ENCODE measurements at regions not wholly inside any gene's neighbourhood (a gene's known extent, or its start where the extent isn't known, plus 50 kb on each side); places are given as distances from the start of the nearest gene placed in this dataset.
A peak's percentile ranks its signal among the peaks of the same experiment; 100 is the strongest.

- no peak overlapping the region for H3K4me3 ChIP-seq
- H3K4me1 ChIP-seq (ENCODE audit: control insufficient read depth in 5 of 5, insufficient read depth in 5 of 5, low read length in 5 of 5): peaks cover 0 to 1% (median 0%) of the 10 kb centered on the region in 5 donors
- no peaks in the 10 kb centered on the region for H3K9me3 ChIP-seq (ENCODE audit: control insufficient read depth in 4 of 4, insufficient read depth in 3 of 4, low read length in 3 of 4)
- DNase-seq (no peak), ATAC-seq (ENCODE audit: insufficient read depth, low FRiP score) (no peak)
- H3K9ac ChIP-seq (ENCODE audit: insufficient read depth in 1 of 2, low read length in 2 of 2): no peak overlapping the region
- WGBS, 2 donors: 82 to 86% methylated on average over 4 of the region's 4 CpGs
- no peaks in the 10 kb centered on the region for H3K36me3 ChIP-seq (ENCODE audit: control insufficient read depth in 4 of 4, insufficient read depth in 4 of 4, low read length in 4 of 4)
- no peak for TF ChIP-seq CTCF (IDR thresholded peaks at IDR 0.05; ENCODE audit: control extremely low read depth, extremely low read depth)
- no peaks in the 10 kb centered on the region for H3K27me3 ChIP-seq (ENCODE audit: control insufficient read depth in 3 of 3, insufficient read depth in 3 of 3, low read length in 2 of 3)
- no peak overlapping the region for H3K27ac ChIP-seq (ENCODE audit: low read depth in 1 of 2, low read length in 1 of 2)
Measured at GRCh38 chr9:90419221-90419851, 223.3 kb downstream of the DIRAS2 start.

GRCh38 chr9:90420211-90420610 is 222.4 kb downstream of the DIRAS2 start:
- ATAC-seq (ENCODE audit: insufficient read depth, low FRiP score) (no peak), DNase-seq (no peak)
- no peak overlapping the region for H3K4me3 ChIP-seq
- no peaks in the 10 kb centered on the region for H3K27me3 ChIP-seq (ENCODE audit: control insufficient read depth in 3 of 3, insufficient read depth in 3 of 3, low read length in 2 of 3)
- TF ChIP-seq CTCF (IDR thresholded peaks at IDR 0.05; ENCODE audit: control extremely low read depth, extremely low read depth): no peak
- H3K36me3 ChIP-seq (ENCODE audit: control insufficient read depth in 4 of 4, insufficient read depth in 4 of 4, low read length in 4 of 4): no peaks in the 10 kb centered on the region
- H3K9ac ChIP-seq (ENCODE audit: insufficient read depth in 1 of 2, low read length in 2 of 2): no peak overlapping the region
- H3K9me3 ChIP-seq (ENCODE audit: control insufficient read depth in 4 of 4, insufficient read depth in 3 of 4, low read length in 3 of 4): no peaks in the 10 kb centered on the region
- peaks cover 0 to 1% (median 0%) of the 10 kb centered on the region in 5 donors for H3K4me1 ChIP-seq (ENCODE audit: control insufficient read depth in 5 of 5, insufficient read depth in 5 of 5, low read length in 5 of 5)
- WGBS, 2 donors: 60 to 77% methylated on average over 3 of the region's 3 CpGs
- H3K27ac ChIP-seq (ENCODE audit: low read depth in 1 of 2, low read length in 1 of 2): no peak overlapping the region

GRCh38 chr9:90420768-90421513 is 221.7 kb downstream of the DIRAS2 start:
- Histone ChIP-seq H3K27ac (ENCODE audit: low read depth in 1 of 2, low read length in 1 of 2) (no peak overlapping the region), H3K36me3 (ENCODE audit: control insufficient read depth in 4 of 4, insufficient read depth in 4 of 4, low read length in 4 of 4) (no peaks in the 10 kb centered on the region), H3K9ac (ENCODE audit: insufficient read depth in 1 of 2, low read length in 2 of 2) (no peak overlapping the region), H3K27me3 (ENCODE audit: control insufficient read depth in 3 of 3, insufficient read depth in 3 of 3, low read length in 2 of 3) (no peaks in the 10 kb centered on the region), H3K9me3 (ENCODE audit: control insufficient read depth in 4 of 4, insufficient read depth in 3 of 4, low read length in 3 of 4) (no peaks in the 10 kb centered on the region), H3K4me3 (no peak overlapping the region), H3K4me1 (ENCODE audit: control insufficient read depth in 5 of 5, insufficient read depth in 5 of 5, low read length in 5 of 5) (peaks cover 0 to 1% (median 0%) of the 10 kb centered on the region in 5 donors)
- TF ChIP-seq CTCF (IDR thresholded peaks at IDR 0.05; ENCODE audit: control extremely low read depth, extremely low read depth): no peak
- DNase-seq: peak; percentile 37 to 71 (median 58)
- 42 to 81% methylated on average over 9 of the region's 9 CpGs for WGBS, 2 donors
- ATAC-seq (ENCODE audit: insufficient read depth, low FRiP score): no peak
